Loucy (cell line): ENCODE measurements at regions not wholly inside any gene's neighbourhood (a gene's known extent, or its start where the extent isn't known, plus 50 kb on each side); places are given as distances from the start of the nearest gene placed in this dataset.

ENCODE experiments used
- H2AFZ ChIP-seq: fragments of 200-600 bp; sonication (generic); 2 replicates; pipeline ENCODE4 v1.6.0; 2016; ENCODE audit warnings: antibody characterized with exemption, mild to moderate bottlenecking, low read length, moderate library complexity
- H3F3A ChIP-seq: fragments of 200-600 bp; 2 replicates; pipeline ENCODE4 v1.6.0; 2016; ENCODE audit warnings: antibody characterized with exemption, low read depth, mild to moderate bottlenecking
- H3K27me3 ChIP-seq: fragments of 200-600 bp; sonication (generic); 2 replicates; pipeline ENCODE4 v1.6.1; 2014; ENCODE audit warnings: low read length, mild to moderate bottlenecking; ENCODE audit not compliant: insufficient read depth, poor library complexity, severe bottlenecking
- H3K36me3 ChIP-seq: fragments of 200-600 bp; sonication (generic); 2 replicates; pipeline ENCODE4 v1.6.1; 2016; ENCODE audit warnings: low read length; ENCODE audit not compliant: insufficient read depth
- H3K4me1 ChIP-seq: fragments of 200-600 bp; sonication (generic); 2 replicates; pipeline ENCODE4 v1.5.1; 2014; ENCODE audit warnings: low read length, mild to moderate bottlenecking; ENCODE audit not compliant: insufficient read depth, poor library complexity, severe bottlenecking
- H3K4me2 ChIP-seq: fragments of 200-600 bp; sonication (generic); 2 replicates; pipeline ENCODE4 v1.6.0; 2014; ENCODE audit warnings: antibody characterized with exemption, low read length, low read depth, mild to moderate bottlenecking; ENCODE audit not compliant: poor library complexity, severe bottlenecking
- H3K4me3 ChIP-seq: fragments of 200-600 bp; sonication (generic); 2 replicates; pipeline ENCODE4 v1.5.1; 2014; ENCODE audit warnings: low read length, mild to moderate bottlenecking, mixed read lengths; ENCODE audit not compliant: poor library complexity, severe bottlenecking
- H3K79me2 ChIP-seq: fragments of 200-600 bp; sonication (generic); 2 replicates; pipeline ENCODE4 v1.6.1; 2014; ENCODE audit warnings: low read length; ENCODE audit not compliant: insufficient read depth
- H3K9ac ChIP-seq: fragments of 200-600 bp; sonication (generic); 2 replicates; pipeline ENCODE4 v1.6.0; 2014; ENCODE audit warnings: mild to moderate bottlenecking, low read depth, low read length, moderate library complexity; ENCODE audit not compliant: poor library complexity, severe bottlenecking
- H3K9me2 ChIP-seq: fragments of 200-600 bp; sonication (generic); replicated peaks from 2 replicates; pipeline ENCODE4 v1.6.1; 2016; ENCODE audit warnings: low read depth, low read length, mixed read lengths
- H3K9me3 ChIP-seq: fragments of 200-600 bp; sonication (generic); 2 replicates; pipeline ENCODE4 v1.6.1; 2014; ENCODE audit warnings: mild to moderate bottlenecking, antibody characterized with exemption, low read length, low read depth; ENCODE audit not compliant: insufficient read depth
- H4K20me1 ChIP-seq: fragments of 200-600 bp; sonication (generic); 2 replicates; pipeline ENCODE4 v1.6.0; 2014; ENCODE audit warnings: antibody characterized with exemption, low read length, mild to moderate bottlenecking; ENCODE audit not compliant: insufficient read depth, poor library complexity, severe bottlenecking
- EZH2phosphoT487 ChIP-seq: fragments of 200-600 bp; IDR thresholded peaks from 2 replicates; pipeline ENCODE4 v1.6.1; 2018; ENCODE audit warnings: antibody characterized with exemption, mild to moderate bottlenecking, moderate library complexity, borderline replicate concordance
- TF ChIP-seq, protein P1 (sequence below): fragments of 200-600 bp; sonication (generic); conservative IDR thresholded peaks from 2 replicates; pipeline ENCODE4 v1.5.1; 2014; ENCODE audit warnings: mild to moderate bottlenecking, antibody characterized with exemption, low read length

DNA sequence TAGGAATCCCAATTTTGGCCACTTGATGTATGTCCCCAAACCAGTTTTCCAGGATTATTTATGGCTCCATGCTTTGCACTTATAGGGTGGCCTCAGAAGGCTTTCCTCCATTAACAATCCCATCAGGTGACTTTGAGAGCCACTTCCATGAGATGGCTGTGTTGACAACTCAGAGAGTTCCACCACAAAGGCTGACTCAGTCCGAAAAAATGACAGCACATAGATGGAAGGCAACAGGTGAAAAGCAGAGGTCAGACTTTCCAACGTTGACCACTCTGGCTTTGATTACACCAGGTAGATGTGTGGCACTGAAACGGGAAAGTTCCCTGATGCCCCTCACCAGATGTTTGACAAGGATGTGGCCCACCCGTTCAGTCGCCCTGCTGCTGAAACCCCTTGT is 431.4 kb upstream of the TNP1 start:
- H3K4me2 ChIP-seq, result no peak overlapping the region
- no peaks in the 10 kb centered on the region for H3K36me3 ChIP-seq
- H3K27me3 ChIP-seq, result no peaks in the 10 kb centered on the region
- no peak overlapping the region for H3K4me3 ChIP-seq
- no peaks in the 10 kb centered on the region for H4K20me1 ChIP-seq
- no peak for TF ChIP-seq EZH2phosphoT487
- TF ChIP-seq, protein P1, sequence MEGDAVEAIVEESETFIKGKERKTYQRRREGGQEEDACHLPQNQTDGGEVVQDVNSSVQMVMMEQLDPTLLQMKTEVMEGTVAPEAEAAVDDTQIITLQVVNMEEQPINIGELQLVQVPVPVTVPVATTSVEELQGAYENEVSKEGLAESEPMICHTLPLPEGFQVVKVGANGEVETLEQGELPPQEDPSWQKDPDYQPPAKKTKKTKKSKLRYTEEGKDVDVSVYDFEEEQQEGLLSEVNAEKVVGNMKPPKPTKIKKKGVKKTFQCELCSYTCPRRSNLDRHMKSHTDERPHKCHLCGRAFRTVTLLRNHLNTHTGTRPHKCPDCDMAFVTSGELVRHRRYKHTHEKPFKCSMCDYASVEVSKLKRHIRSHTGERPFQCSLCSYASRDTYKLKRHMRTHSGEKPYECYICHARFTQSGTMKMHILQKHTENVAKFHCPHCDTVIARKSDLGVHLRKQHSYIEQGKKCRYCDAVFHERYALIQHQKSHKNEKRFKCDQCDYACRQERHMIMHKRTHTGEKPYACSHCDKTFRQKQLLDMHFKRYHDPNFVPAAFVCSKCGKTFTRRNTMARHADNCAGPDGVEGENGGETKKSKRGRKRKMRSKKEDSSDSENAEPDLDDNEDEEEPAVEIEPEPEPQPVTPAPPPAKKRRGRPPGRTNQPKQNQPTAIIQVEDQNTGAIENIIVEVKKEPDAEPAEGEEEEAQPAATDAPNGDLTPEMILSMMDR, result no peak
- no peaks in the 10 kb centered on the region for H3K79me2 ChIP-seq
- H3F3A ChIP-seq, result no peaks in the 10 kb centered on the region
- H2AFZ ChIP-seq, result no peak overlapping the region
- no peak overlapping the region for H3K9ac ChIP-seq
- no peaks in the 10 kb centered on the region for H3K9me3 ChIP-seq
- H3K4me1 ChIP-seq, result no peaks in the 10 kb centered on the region
- no peaks in the 10 kb centered on the region for H3K9me2 ChIP-seq

DNA sequence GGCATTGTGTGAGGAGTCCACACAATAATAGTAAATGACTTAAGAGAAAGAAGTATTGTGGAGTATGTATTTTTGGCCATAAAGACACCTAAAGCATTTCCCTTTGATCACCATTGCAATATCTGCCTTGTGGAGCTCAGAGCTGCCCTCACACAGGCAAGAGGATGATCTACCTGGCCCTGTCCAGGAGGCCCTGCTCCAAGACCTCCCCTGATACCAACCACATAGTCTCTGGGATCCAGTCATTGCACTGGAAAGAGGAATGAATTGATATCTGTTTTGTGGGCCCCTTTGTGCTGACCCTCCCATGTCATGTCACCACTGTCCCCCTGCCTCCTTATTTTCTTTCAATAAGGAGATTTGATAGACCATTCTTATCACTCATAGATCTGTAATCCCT is 430.6 kb upstream of the TNP1 start:
- no peak overlapping the region for H3K4me2 ChIP-seq
- H3K27me3 ChIP-seq, result no peaks in the 10 kb centered on the region
- H4K20me1 ChIP-seq, result no peaks in the 10 kb centered on the region
- H2AFZ ChIP-seq, result no peak overlapping the region
- no peaks in the 10 kb centered on the region for H3F3A ChIP-seq
- no peaks in the 10 kb centered on the region for H3K36me3 ChIP-seq
- H3K9me2 ChIP-seq, result no peaks in the 10 kb centered on the region
- H3K4me1 ChIP-seq, result no peaks in the 10 kb centered on the region
- no peak for TF ChIP-seq EZH2phosphoT487
- TF ChIP-seq, protein P1, result no peak
- no peaks in the 10 kb centered on the region for H3K9me3 ChIP-seq
- no peaks in the 10 kb centered on the region for H3K79me2 ChIP-seq
- no peak overlapping the region for H3K9ac ChIP-seq
- H3K4me3 ChIP-seq, result no peak overlapping the region

DNA sequence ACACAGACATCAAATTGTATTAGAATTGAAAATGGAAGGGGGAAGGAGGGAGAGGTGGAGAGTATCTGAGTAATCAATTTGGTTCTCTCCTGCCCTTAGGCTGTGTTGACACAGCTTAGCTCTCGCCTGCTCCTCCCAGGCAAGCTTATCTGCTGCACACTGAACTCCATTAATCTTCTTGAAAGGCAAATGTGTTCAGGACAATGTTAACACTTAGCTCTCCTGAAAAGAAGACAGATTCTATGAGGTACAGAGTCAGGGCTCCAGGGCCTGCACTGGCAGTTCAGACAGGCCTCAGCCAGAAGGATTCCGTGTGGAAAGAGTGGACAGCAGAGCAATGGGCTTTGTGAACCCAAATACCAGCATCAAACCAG is 430.0 kb upstream of the TNP1 start:
- Histone ChIP-seq H3K9me3 (no peaks in the 10 kb centered on the region), H3F3A (no peaks in the 10 kb centered on the region), H3K4me3 (no peak overlapping the region), H3K79me2 (no peaks in the 10 kb centered on the region), H4K20me1 (no peaks in the 10 kb centered on the region), H3K9ac (no peak overlapping the region), H3K9me2 (no peaks in the 10 kb centered on the region), H2AFZ (no peak overlapping the region), H3K4me1 (no peaks in the 10 kb centered on the region), H3K4me2 (no peak overlapping the region), H3K27me3 (no peaks in the 10 kb centered on the region), H3K36me3 (no peaks in the 10 kb centered on the region)
- TF ChIP-seq, protein P1, result no peak
- no peak for TF ChIP-seq EZH2phosphoT487
